Mammary epithelial cell (primary cell): ENCODE measurements at regions not wholly inside any gene's neighbourhood (a gene's known extent, or its start where the extent isn't known, plus 50 kb on each side); places are given as distances from the start of the nearest gene placed in this dataset.

ENCODE experiments used
- CTCF ChIP-seq, 2 donors: IDR thresholded peaks in 1 of 2; conservative IDR thresholded peaks in 1 of 2; 2 replicates each; pipeline ENCODE4 v1.5.1; 2011 to 2012; ENCODE audit warnings: inconsistent platforms in 2 of 2, low read length in 2 of 2, mild to moderate bottlenecking in 2 of 2, control low read depth in 1 of 2, low read depth in 1 of 2; ENCODE audit not compliant: insufficient read depth in 1 of 2; ENCODE audit errors: extremely low read depth in 1 of 2
- EZH2 ChIP-seq: IDR thresholded peaks from 2 replicates; pipeline ENCODE4 v1.6.1; 2012; ENCODE audit warnings: low read length, inconsistent platforms, borderline replicate concordance

GRCh38 chr16:86939609-86940008 lies 361.3 kb downstream of the FOXL1 start:
- no peak for TF ChIP-seq CTCF (conservative IDR thresholded peaks at IDR 0.05 in 1 of 2, IDR thresholded peaks at IDR 0.05 in 1 of 2; ENCODE audit: extremely low read depth in 1 of 2, insufficient read depth in 1 of 2, low read depth in 1 of 2, low read length in 2 of 2)
- no peak for TF ChIP-seq EZH2
